H9 (cell line): ENCODE measurements at regions not wholly inside any gene's neighbourhood (a gene's known extent, or its start where the extent isn't known, plus 50 kb on each side); places are given as distances from the start of the nearest gene placed in this dataset.

Source experiments
- DNase-seq: peaks from one replicate; pipeline ENCODE4 v3.0.0-alpha.2; 2017
- H2AFZ ChIP-seq: one replicate; pipeline ENCODE4 v1.6.1; 2013; ENCODE audit warnings: mild to moderate bottlenecking, low read length, control low read depth, moderate library complexity
- H2AK5ac ChIP-seq: 2 replicates; pipeline ENCODE4 v1.6.1; 2013; ENCODE audit warnings: low read length, control low read depth, mixed read lengths; ENCODE audit not compliant: insufficient read length
- H2BK120ac ChIP-seq: one replicate; pipeline ENCODE4 v1.6.1; 2013; ENCODE audit warnings: low read depth, mild to moderate bottlenecking, low read length, control low read depth, inconsistent platforms; ENCODE audit not compliant: poor library complexity, severe bottlenecking
- H2BK12ac ChIP-seq: 2 replicates; pipeline ENCODE4 v1.6.1; 2013; ENCODE audit warnings: low read length, control low read depth, mixed read lengths, low read depth; ENCODE audit not compliant: insufficient read length
- H2BK15ac ChIP-seq: 2 replicates; pipeline ENCODE4 v1.6.1; 2013; ENCODE audit warnings: low read depth, low read length, control low read depth
- H2BK20ac ChIP-seq: one replicate; pipeline ENCODE4 v1.6.1; 2013; ENCODE audit warnings: low read depth, mild to moderate bottlenecking, low read length, control low read depth, inconsistent platforms; ENCODE audit not compliant: poor library complexity, severe bottlenecking
- H2BK5ac ChIP-seq: 2 replicates; pipeline ENCODE4 v1.6.1; 2013; ENCODE audit warnings: low read length, control low read depth, mixed read lengths; ENCODE audit not compliant: insufficient read length
- H3K14ac ChIP-seq: 2 replicates; pipeline ENCODE4 v1.6.1; 2013; ENCODE audit warnings: low read length, control low read depth; ENCODE audit not compliant: insufficient read depth
- H3K18ac ChIP-seq: 2 replicates; pipeline ENCODE4 v1.6.1; 2013; ENCODE audit warnings: low read depth, mild to moderate bottlenecking, mixed read lengths, low read length, control low read depth; ENCODE audit not compliant: insufficient read length
- H3K23ac ChIP-seq: 2 replicates; pipeline ENCODE4 v1.6.1; 2013; ENCODE audit warnings: low read length, control low read depth, mixed read lengths, low read depth; ENCODE audit not compliant: insufficient read length
- H3K23me2 ChIP-seq: 2 replicates; pipeline ENCODE4 v1.6.1; 2013; ENCODE audit warnings: low read depth, mild to moderate bottlenecking, mixed read lengths, low read length, control low read depth; ENCODE audit not compliant: insufficient read length, poor library complexity, severe bottlenecking
- H3K27ac ChIP-seq: 2 replicates; pipeline ENCODE4 v1.5.1; 2013; ENCODE audit warnings: low read length, control low read depth, mixed read lengths, low read depth; ENCODE audit not compliant: insufficient read length
- H3K27me3 ChIP-seq: 2 replicates; pipeline ENCODE4 v1.6.1; 2013; ENCODE audit warnings: low read length, control low read depth, inconsistent platforms; ENCODE audit not compliant: insufficient read depth
- H3K4ac ChIP-seq: 2 replicates; pipeline ENCODE4 v1.6.1; 2013; ENCODE audit warnings: low read depth, mild to moderate bottlenecking, control low read depth, inconsistent platforms, low read length, moderate library complexity
- H3K4me1 ChIP-seq: 2 replicates; pipeline ENCODE4 v1.6.1; 2013; ENCODE audit warnings: low read length, control low read depth, inconsistent platforms; ENCODE audit not compliant: insufficient read depth
- H3K4me2 ChIP-seq: 2 replicates; pipeline ENCODE4 v1.6.1; 2013; ENCODE audit warnings: low read length, control low read depth, mixed read lengths; ENCODE audit not compliant: insufficient read length, insufficient read depth
- H3K56ac ChIP-seq: 2 replicates; pipeline ENCODE4 v1.6.1; 2013; ENCODE audit warnings: low read depth, mild to moderate bottlenecking, mixed read lengths, low read length, control low read depth; ENCODE audit not compliant: insufficient read length
- H3K79me1 ChIP-seq: 2 replicates; pipeline ENCODE4 v1.6.1; 2013; ENCODE audit warnings: low read depth, mild to moderate bottlenecking, moderate library complexity, low read length, control low read depth, inconsistent platforms; ENCODE audit not compliant: insufficient read depth, poor library complexity, severe bottlenecking
- H3K79me2 ChIP-seq: 2 replicates; pipeline ENCODE4 v1.6.1; 2013; ENCODE audit warnings: low read length, control low read depth, inconsistent platforms; ENCODE audit not compliant: insufficient read depth
- H3K9ac ChIP-seq: 2 replicates; pipeline ENCODE4 v1.6.1; 2013; ENCODE audit warnings: low read length, control low read depth, mixed read lengths; ENCODE audit not compliant: insufficient read length; ENCODE audit errors: extremely low read depth
- H3K9me3 ChIP-seq: one replicate; pipeline ENCODE4 v1.6.1; 2013; ENCODE audit warnings: low read depth, low read length, inconsistent platforms; ENCODE audit not compliant: control insufficient read depth
- H3T11ph ChIP-seq: one replicate; pipeline ENCODE4 v1.6.1; 2013; ENCODE audit warnings: mild to moderate bottlenecking, low read length, control low read depth, inconsistent platforms
- H4K20me1 ChIP-seq: one replicate; pipeline ENCODE4 v1.6.1; 2013; ENCODE audit not compliant: control insufficient read depth, insufficient read length, insufficient read depth
- H4K5ac ChIP-seq: 2 replicates; pipeline ENCODE4 v1.6.1; 2013; ENCODE audit warnings: low read depth, mild to moderate bottlenecking, mixed read lengths, low read length, control low read depth; ENCODE audit not compliant: insufficient read length
- H4K8ac ChIP-seq: replicated peaks from 2 replicates; pipeline ENCODE4 v1.6.1; 2013; ENCODE audit warnings: low read length, control low read depth, mixed read lengths, low read depth; ENCODE audit not compliant: insufficient read length
- H4K91ac ChIP-seq: 2 replicates; pipeline ENCODE4 v1.6.1; 2013; ENCODE audit warnings: low read depth, mild to moderate bottlenecking, moderate library complexity, mixed read lengths, low read length, control low read depth; ENCODE audit not compliant: insufficient read length
- H3K27ac Mint-ChIP-seq, 3 experiments: 2 replicates in 2 of 3; 3 replicates in 1 of 3; pipeline ENCODE4 v1.8.0; 2020 to 2021; ENCODE audit warnings: mixed read lengths in 3 of 3, mild to moderate bottlenecking in 1 of 3, moderate library complexity in 1 of 3
- H3K27me3 Mint-ChIP-seq: 2 replicates; pipeline ENCODE4 v1.8.0; 2021; ENCODE audit warnings: low read depth, mild to moderate bottlenecking, moderate library complexity, mixed read lengths
- H3K36me3 Mint-ChIP-seq, 3 experiments: 2 replicates in 2 of 3; 3 replicates in 1 of 3; pipeline ENCODE4 v1.8.0; 2020 to 2021; ENCODE audit warnings: low read depth in 3 of 3, mixed read lengths in 3 of 3; ENCODE audit not compliant: insufficient read depth in 1 of 3
- H3K4me1 Mint-ChIP-seq, 2 experiments: 2 replicates each; pipeline ENCODE4 v1.8.0; 2020; ENCODE audit warnings: mixed read lengths in 2 of 2
- H3K4me3 Mint-ChIP-seq, 2 experiments: 2 replicates in 1 of 2; 3 replicates in 1 of 2; pipeline ENCODE4 v1.8.0; 2020 to 2021; ENCODE audit warnings: mild to moderate bottlenecking in 2 of 2, mixed read lengths in 2 of 2, moderate library complexity in 1 of 2
- H3K9me3 Mint-ChIP-seq, 2 experiments: 2 replicates in 1 of 2; 3 replicates in 1 of 2; pipeline ENCODE4 v1.8.0; 2020; ENCODE audit warnings: mild to moderate bottlenecking in 2 of 2, mixed read lengths in 2 of 2, moderate library complexity in 1 of 2
- WGBS: extraction: QIAGEN DNeasy Blood & Tissue Kit; methylation state at CpG from one replicate; pipeline ENCODE4 v1.1.7; 2013; ENCODE audit warnings: missing lambda C conversion rate, low lambda C conversion rate, mixed read lengths; ENCODE audit not compliant: insufficient read length; ENCODE audit errors: extremely low coverage; 5-methylcytosine and 5-hydroxymethylcytosine counted together
- TF ChIP-seq, protein P1 (sequence below): fragments of 200-600 bp; sonication (generic); conservative IDR thresholded peaks from 3 replicates; pipeline ENCODE4 v1.8.0; 2021; ENCODE audit warnings: antibody characterized with exemption, mild to moderate bottlenecking

DNA sequence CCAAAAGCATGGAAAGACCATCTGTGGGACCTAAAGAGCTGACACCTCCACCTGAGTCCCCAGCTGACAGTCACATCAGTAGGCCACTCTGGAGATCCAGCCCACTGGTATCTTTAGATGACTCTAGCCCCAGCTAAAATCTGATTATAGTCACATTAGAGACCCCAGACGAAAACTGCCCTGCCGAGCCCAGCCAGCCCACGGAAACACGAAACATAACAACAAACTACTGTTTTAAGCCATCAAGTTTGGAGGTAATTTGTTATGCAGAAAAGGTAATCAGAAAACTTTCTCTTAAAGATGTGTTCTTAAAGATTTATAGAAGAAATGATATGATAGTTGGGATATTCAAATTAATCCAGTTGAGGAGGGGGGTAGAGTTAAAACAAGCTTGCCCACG is 175.7 kb downstream of the DHX15 start:
- no peak for DNase-seq
- H3K4me1 ChIP-seq = no peaks in the 10 kb centered on the region
- Mint-ChIP-seq H3K4me3 (no peak overlapping the region), H3K27me3 (peaks cover 44% of the 10 kb centered on the region), H3K9me3 (peaks cover 0 to 3% of the 10 kb centered on the region in 2 experiments; a peak in 3 of 5 replicates), H3K36me3 (no peaks in the 10 kb centered on the region), H3K27ac (no peak overlapping the region), H3K4me1 (peaks cover 9 to 14% of the 10 kb centered on the region in 2 experiments)
- H2BK120ac ChIP-seq = no peak overlapping the region
- H2AK5ac ChIP-seq = no peak overlapping the region
- H3K79me1 ChIP-seq = no peaks in the 10 kb centered on the region
- no peak overlapping the region for H3K56ac ChIP-seq
- no peaks in the 10 kb centered on the region for H3K9me3 ChIP-seq
- no peak overlapping the region for H4K5ac ChIP-seq
- no peaks in the 10 kb centered on the region for H3K23me2 ChIP-seq
- no peak overlapping the region for H3K14ac ChIP-seq
- no peak overlapping the region for H3K4ac ChIP-seq
- TF ChIP-seq, protein P1, sequence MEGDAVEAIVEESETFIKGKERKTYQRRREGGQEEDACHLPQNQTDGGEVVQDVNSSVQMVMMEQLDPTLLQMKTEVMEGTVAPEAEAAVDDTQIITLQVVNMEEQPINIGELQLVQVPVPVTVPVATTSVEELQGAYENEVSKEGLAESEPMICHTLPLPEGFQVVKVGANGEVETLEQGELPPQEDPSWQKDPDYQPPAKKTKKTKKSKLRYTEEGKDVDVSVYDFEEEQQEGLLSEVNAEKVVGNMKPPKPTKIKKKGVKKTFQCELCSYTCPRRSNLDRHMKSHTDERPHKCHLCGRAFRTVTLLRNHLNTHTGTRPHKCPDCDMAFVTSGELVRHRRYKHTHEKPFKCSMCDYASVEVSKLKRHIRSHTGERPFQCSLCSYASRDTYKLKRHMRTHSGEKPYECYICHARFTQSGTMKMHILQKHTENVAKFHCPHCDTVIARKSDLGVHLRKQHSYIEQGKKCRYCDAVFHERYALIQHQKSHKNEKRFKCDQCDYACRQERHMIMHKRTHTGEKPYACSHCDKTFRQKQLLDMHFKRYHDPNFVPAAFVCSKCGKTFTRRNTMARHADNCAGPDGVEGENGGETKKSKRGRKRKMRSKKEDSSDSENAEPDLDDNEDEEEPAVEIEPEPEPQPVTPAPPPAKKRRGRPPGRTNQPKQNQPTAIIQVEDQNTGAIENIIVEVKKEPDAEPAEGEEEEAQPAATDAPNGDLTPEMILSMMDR = no peak
- no peak overlapping the region for H3K18ac ChIP-seq
- no peak overlapping the region for H2AFZ ChIP-seq
- no peak overlapping the region for H4K8ac ChIP-seq
- no peak overlapping the region for H2BK5ac ChIP-seq
- H2BK20ac ChIP-seq = no peak overlapping the region
- no peaks in the 10 kb centered on the region for H3K79me2 ChIP-seq
- WGBS = no CpG with 5 or more reads among the region's 5 CpGs
- H3K4me2 ChIP-seq = no peak overlapping the region
- H3K23ac ChIP-seq = no peak overlapping the region
- H4K20me1 ChIP-seq = no peaks in the 10 kb centered on the region
- no peak overlapping the region for H3T11ph ChIP-seq
- H2BK15ac ChIP-seq = no peak overlapping the region
- no peak overlapping the region for H4K91ac ChIP-seq
- H3K27ac ChIP-seq = no peak overlapping the region
- H3K9ac ChIP-seq = no peak overlapping the region
- no peak overlapping the region for H2BK12ac ChIP-seq
- H3K27me3 ChIP-seq = no peaks in the 10 kb centered on the region
